CD4-positive, CD25-positive, alpha-beta regulatory T cell (primary cell): ENCODE measurements at regions not wholly inside any gene's neighbourhood (a gene's known extent, or its start where the extent isn't known, plus 50 kb on each side); places are given as distances from the start of the nearest gene placed in this dataset.
"Not testable (repeated sequence)": the region's sequence is repeated elsewhere in the genome, so short reads cannot be mapped to it uniquely, and the experiment has no call there.

Source experiments
- ATAC-seq, 2 donors: fragments of 150-1000 bp; cut with Tn5 transposase; one replicate each; pipeline ENCODE4 v1.10.0; 2021; ENCODE audit warnings: low read depth in 2 of 2, moderate number of reproducible peaks in 2 of 2, moderate library complexity in 1 of 2
- DNase-seq, 3 donors: peaks; one replicate each; pipeline versions ENCODE4 v3.0.0 to v3.0.0-alpha.2; 2012 to 2022; ENCODE audit warnings: mixed read lengths in 1 of 3
- H3K27ac ChIP-seq: one replicate; pipeline ENCODE4 v1.7.0; 2013; ENCODE audit warnings: mild to moderate bottlenecking, low read length; ENCODE audit not compliant: insufficient read depth, poor library complexity, severe bottlenecking
- H3K27me3 ChIP-seq: one replicate; pipeline ENCODE4 v1.7.0; 2013; ENCODE audit warnings: low read length; ENCODE audit not compliant: control insufficient read depth, insufficient read depth
- H3K36me3 ChIP-seq: one replicate; pipeline ENCODE4 v1.7.0; 2013; ENCODE audit warnings: mild to moderate bottlenecking, low read length, moderate library complexity; ENCODE audit not compliant: control insufficient read depth, insufficient read depth
- H3K4me1 ChIP-seq: 2 replicates; pipeline ENCODE4 v1.7.0; 2013; ENCODE audit warnings: mild to moderate bottlenecking, low read length; ENCODE audit not compliant: insufficient read depth, control insufficient read depth, poor library complexity, severe bottlenecking
- H3K4me3 ChIP-seq: one replicate; pipeline ENCODE4 v1.7.0; 2013; ENCODE audit warnings: low read depth, mild to moderate bottlenecking, low read length, moderate library complexity
- H3K9me3 ChIP-seq, 2 experiments: 1 replicate in 1 of 2; 2 replicates in 1 of 2; pipeline ENCODE4 v1.7.0; 2013; ENCODE audit warnings: low read length in 2 of 2, mild to moderate bottlenecking in 1 of 2, moderate library complexity in 1 of 2; ENCODE audit not compliant: control insufficient read depth in 2 of 2
- H3K27ac Mint-ChIP-seq, 3 donors: one replicate each; pipeline ENCODE4 v1.8.0; 2020 to 2022; ENCODE audit warnings: mild to moderate bottlenecking in 3 of 3, mixed read lengths in 3 of 3, moderate library complexity in 2 of 3
- H3K27me3 Mint-ChIP-seq: one replicate; pipeline ENCODE4 v1.8.0; 2022; ENCODE audit warnings: mild to moderate bottlenecking, mixed read lengths
- H3K36me3 Mint-ChIP-seq: one replicate; pipeline ENCODE4 v1.8.0; 2020; ENCODE audit warnings: mixed read lengths
- H3K4me1 Mint-ChIP-seq, 4 donors: one replicate each; pipeline ENCODE4 v1.8.0; 2020 to 2022; ENCODE audit warnings: mixed read lengths in 4 of 4, mild to moderate bottlenecking in 1 of 4
- H3K4me3 Mint-ChIP-seq, 4 donors: one replicate each; pipeline ENCODE4 v1.8.0; 2020 to 2022; ENCODE audit warnings: mild to moderate bottlenecking in 4 of 4, mixed read lengths in 4 of 4, moderate library complexity in 3 of 4
- H3K9me3 Mint-ChIP-seq, 7 donors: one replicate each; pipeline ENCODE4 v1.8.0; 2020 to 2022; ENCODE audit warnings: mixed read lengths in 7 of 7, mild to moderate bottlenecking in 3 of 7, moderate library complexity in 2 of 7

DNA sequence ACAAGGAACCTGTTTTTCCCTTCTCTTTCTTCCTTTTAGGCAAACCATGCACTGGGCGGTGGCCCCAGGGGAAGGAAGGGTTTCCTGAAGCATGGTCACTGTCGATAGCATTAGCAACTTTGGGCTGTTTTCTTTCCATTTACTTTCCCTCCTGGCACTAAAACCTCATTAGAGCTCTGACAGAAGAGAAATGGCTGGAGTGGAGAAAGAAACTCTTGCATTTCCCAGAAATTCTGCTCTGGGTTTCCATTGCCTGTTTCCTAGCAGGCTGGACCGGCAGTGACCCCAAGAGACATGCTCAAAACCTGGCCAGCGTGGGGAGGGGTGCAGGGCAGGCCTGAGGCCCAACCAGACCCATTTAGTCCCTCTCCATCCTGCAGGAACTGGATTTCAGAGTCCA is 230.7 kb upstream of the CCL2 start:
- ATAC-seq: no peak
- peaks cover 8% of the 10 kb centered on the region for H3K27me3 Mint-ChIP-seq
- H3K9me3 Mint-ChIP-seq: peaks cover 0 to 3% (median 0%) of the 10 kb centered on the region in 7 donors
- no peaks in the 10 kb centered on the region for H3K27me3 ChIP-seq
- no peaks in the 10 kb centered on the region for H3K4me1 Mint-ChIP-seq
- no peaks in the 10 kb centered on the region for H3K36me3 ChIP-seq
- no peak overlapping the region for H3K4me3 ChIP-seq
- H3K36me3 Mint-ChIP-seq: no peaks in the 10 kb centered on the region
- H3K27ac Mint-ChIP-seq: no peak overlapping the region
- H3K9me3 ChIP-seq: no peaks in the 10 kb centered on the region
- no peak overlapping the region for H3K27ac ChIP-seq
- no peaks in the 10 kb centered on the region for H3K4me1 ChIP-seq
- DNase-seq: no peak
- H3K4me3 Mint-ChIP-seq: no peak overlapping the region

DNA sequence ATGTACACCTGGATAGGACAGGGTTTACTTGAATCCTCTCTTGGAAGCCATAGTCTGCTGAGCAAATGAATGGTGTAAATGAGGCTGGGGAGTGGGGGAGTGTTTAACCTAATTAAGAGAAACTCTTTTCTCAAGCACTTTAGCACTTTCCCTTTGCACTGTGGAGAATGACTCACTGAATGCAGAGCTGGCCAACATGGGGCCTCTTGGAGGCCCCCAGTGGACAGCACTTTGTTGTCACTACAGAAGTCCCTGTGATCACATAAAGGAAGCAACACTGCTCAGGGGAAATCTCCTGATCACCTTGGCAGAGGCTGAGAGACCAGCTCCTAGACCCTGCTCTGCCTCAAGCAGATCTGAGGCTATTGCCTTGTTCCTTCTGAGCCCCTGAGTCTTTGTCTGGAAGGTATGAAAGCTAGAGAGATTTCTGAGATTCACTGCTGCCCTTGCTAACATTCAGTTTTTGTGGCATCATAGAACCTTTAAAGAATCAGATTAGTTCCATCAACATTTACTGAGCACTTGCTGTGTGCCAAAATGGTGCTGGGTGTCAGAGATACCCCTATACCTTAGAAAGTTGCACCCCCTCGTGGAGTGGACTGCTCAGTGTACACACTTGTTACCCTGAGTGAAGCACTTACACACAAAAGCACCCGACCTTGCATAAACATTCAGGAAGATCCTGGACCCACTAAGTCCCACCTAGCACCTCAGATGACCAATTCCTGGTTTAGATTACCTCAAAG is 230.1 kb upstream of the CCL2 start:
- Histone ChIP-seq H3K27ac (no peak overlapping the region), H3K36me3 (no peaks in the 10 kb centered on the region), H3K27me3 (no peaks in the 10 kb centered on the region), H3K4me1 (no peaks in the 10 kb centered on the region), H3K9me3 (no peaks in the 10 kb centered on the region), H3K4me3 (no peak overlapping the region)
- no peaks in the 10 kb centered on the region for H3K4me1 Mint-ChIP-seq
- no peak for ATAC-seq
- H3K9me3 Mint-ChIP-seq: peaks cover 0 to 3% (median 0%) of the 10 kb centered on the region in 7 donors
- no peak overlapping the region for H3K27ac Mint-ChIP-seq
- no peak overlapping the region for H3K4me3 Mint-ChIP-seq
- DNase-seq: peak in 1 of 3 donors; percentile 8
- H3K36me3 Mint-ChIP-seq: no peaks in the 10 kb centered on the region
- H3K27me3 Mint-ChIP-seq: peaks cover 8% of the 10 kb centered on the region

DNA sequence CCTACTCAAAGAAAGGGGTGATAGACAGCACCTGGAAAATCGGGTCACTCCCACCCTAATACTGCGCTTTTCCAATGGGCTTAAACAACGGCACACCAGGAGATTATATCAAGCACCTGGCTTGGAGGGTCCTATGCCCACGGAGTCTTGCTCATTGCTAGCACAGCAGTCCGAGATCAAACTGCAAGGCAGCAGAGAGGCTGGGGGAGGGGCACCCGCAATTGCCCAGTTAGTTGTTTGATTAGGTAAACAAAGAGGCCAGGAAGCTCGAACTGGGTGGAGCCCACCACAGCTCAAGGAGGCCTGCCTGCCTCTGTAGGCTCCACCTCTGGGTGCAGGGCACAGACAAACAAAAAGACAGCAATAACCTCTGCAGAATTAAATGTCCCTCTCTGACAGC is 224.5 kb upstream of the CCL2 start:
- not testable (repeated sequence) for H3K27ac Mint-ChIP-seq, H3K36me3 ChIP-seq, ATAC-seq, H3K27ac ChIP-seq, H3K27me3 Mint-ChIP-seq, H3K4me1 ChIP-seq, H3K9me3 ChIP-seq, DNase-seq, H3K4me3 ChIP-seq, H3K36me3 Mint-ChIP-seq, H3K27me3 ChIP-seq, H3K4me3 Mint-ChIP-seq, H3K4me1 Mint-ChIP-seq
- H3K9me3 Mint-ChIP-seq: peaks cover 0 to 26% (median 7%) of the 10 kb centered on the region in 7 donors

DNA sequence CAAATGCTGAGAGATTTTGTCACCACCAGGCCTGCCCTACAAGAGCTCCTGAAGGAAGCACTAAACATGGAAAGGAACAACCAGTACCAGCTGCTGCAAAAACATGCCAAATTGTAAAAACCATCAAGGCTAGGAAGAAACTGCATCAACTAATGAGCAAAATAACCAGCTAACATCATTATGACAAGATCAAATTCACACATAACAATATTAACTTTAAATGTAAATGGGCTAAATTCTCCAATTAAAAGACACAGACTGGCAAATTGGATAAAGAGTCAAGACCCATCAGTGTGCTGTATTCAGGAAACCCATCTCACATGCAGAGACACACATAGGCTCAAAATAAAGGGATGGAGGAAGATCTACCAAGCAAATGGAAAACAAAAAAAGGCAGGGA is 222.8 kb upstream of the CCL2 start:
- H3K4me3 ChIP-seq, H3K27me3 ChIP-seq, H3K27ac Mint-ChIP-seq, H3K36me3 ChIP-seq, H3K4me1 Mint-ChIP-seq, H3K27ac ChIP-seq, H3K9me3 ChIP-seq, ATAC-seq, DNase-seq, H3K4me1 ChIP-seq, H3K36me3 Mint-ChIP-seq, H3K4me3 Mint-ChIP-seq, H3K27me3 Mint-ChIP-seq: not testable (repeated sequence)
- H3K9me3 Mint-ChIP-seq: peaks cover 0 to 26% (median 7%) of the 10 kb centered on the region in 7 donors

DNA sequence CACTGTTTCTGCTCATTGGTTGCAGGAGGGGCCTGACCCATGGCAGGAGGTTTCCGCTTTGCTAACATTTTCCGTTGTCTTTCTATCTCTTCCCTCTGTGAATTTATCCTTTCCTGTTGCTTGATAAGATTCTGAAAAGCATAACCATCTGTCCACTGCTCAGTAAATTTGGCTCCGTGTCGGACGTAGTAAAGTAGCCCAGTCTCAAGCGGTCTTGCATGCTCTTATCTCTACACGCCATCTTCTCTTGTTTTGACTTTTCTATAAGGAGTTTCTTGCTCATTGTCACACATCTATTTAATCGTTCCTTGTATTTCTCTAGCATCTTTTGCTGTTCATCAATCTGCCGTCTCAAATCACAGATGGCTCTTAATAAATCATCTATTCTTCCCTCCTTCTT is 216.3 kb upstream of the CCL2 start:
- not testable (repeated sequence) for ATAC-seq, H3K4me1 ChIP-seq, H3K9me3 Mint-ChIP-seq, H3K9me3 ChIP-seq, H3K4me3 ChIP-seq, H3K4me1 Mint-ChIP-seq, H3K36me3 Mint-ChIP-seq, H3K27me3 ChIP-seq, DNase-seq, H3K27ac Mint-ChIP-seq, H3K36me3 ChIP-seq, H3K4me3 Mint-ChIP-seq, H3K27ac ChIP-seq, H3K27me3 Mint-ChIP-seq

DNA sequence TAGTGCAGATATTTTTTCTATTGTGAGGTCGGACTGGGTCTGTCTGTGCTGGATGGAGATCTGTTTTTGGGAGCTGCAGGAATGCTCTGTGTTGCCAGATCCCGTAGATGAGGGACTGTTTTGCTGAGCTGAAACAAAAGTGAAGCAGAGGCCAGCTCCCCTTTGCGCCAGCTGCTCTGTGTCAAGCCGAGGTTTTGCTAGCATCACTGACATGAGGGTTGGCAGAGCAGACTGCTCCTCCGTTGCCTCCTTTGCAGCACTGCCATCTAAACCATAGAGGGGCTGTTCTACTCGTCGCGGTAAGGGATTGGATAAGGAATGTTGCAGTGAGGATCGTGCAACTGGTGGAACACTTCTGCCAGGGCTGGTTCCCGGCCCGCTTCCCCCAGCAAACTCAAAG is 215.9 kb upstream of the CCL2 start:
- H3K36me3 Mint-ChIP-seq, H3K9me3 ChIP-seq, H3K27ac ChIP-seq, H3K9me3 Mint-ChIP-seq, H3K36me3 ChIP-seq, H3K27ac Mint-ChIP-seq, H3K27me3 Mint-ChIP-seq, H3K4me3 Mint-ChIP-seq, H3K4me3 ChIP-seq, H3K27me3 ChIP-seq, DNase-seq, H3K4me1 Mint-ChIP-seq, ATAC-seq, H3K4me1 ChIP-seq: not testable (repeated sequence)

DNA sequence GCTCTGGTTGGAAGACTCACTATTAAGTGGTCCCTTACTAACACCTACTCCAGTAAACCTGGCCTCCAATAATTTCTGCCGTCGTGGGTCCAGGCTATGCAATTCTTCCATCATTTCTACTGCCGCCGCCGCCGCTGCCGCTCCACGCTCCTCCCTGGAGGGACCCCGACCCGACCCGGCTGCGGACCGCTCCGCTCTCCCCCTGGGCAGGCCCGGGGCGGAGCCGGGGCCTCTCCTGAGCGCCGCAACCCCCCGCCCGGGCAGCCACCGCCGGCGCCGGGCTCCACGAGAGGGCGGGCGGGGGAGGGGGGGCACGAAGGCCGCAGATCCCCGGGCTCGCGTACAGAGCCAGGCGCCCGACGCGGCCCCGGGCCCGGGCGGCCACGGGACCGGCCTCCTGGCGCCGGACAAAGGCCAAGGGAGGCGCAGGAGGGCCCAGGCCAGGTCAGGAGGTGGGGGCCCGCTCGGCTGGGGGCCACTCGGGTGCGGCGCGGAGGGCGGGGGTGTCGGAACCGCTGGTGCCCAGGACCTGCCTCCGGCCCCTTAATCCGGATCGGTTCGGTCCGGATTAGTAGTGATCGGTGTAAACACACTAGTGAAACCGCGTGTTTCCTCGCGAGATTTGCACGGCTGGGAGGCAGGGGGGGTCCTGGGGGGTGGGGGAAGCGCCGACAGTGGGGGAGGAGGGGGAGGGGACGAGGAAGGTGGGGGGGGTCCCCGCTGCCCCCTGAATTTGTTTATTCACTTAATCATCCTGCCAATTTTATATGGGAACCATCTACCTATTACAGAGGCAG is 215.1 kb upstream of the CCL2 start:
- not testable (repeated sequence) for H3K4me1 Mint-ChIP-seq, H3K27me3 ChIP-seq, H3K27ac Mint-ChIP-seq, H3K27me3 Mint-ChIP-seq, H3K9me3 ChIP-seq, H3K4me3 Mint-ChIP-seq, H3K4me3 ChIP-seq, H3K9me3 Mint-ChIP-seq, H3K27ac ChIP-seq, H3K4me1 ChIP-seq, H3K36me3 ChIP-seq, H3K36me3 Mint-ChIP-seq
- ATAC-seq (peak; percentile 77 to 80), DNase-seq (peak; percentile 23 to 36 (median 31))

DNA sequence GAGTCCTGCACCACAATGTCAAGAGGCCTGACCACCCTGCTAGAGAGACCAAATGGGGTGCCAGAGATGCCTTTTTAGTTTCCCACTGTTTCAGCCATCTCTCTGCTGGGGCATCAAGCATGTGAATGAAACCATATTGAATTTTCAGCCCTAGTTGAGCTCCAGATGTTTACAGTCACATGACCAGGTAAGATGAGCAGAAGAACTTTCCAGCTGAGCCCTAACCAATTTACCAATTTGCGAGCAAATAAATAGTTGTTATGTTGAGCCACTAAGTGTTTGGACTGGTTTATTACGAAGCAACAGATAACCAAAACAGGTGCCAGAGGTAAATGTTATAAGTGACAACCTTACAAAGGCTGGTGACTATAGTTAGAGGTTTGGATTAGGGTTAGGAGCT is 209.1 kb upstream of the CCL2 start:
- ATAC-seq (no peak), DNase-seq (no peak)
- H3K27me3 Mint-ChIP-seq: peaks cover 8% of the 10 kb centered on the region

More for the DNA sequence above, 209.1 kb upstream of the CCL2 start:
- no peaks in the 10 kb centered on the region for H3K36me3 Mint-ChIP-seq
- H3K27me3 ChIP-seq: peaks cover 2% of the 10 kb centered on the region
- H3K27ac ChIP-seq: no peak overlapping the region
- no peak overlapping the region for H3K27ac Mint-ChIP-seq
- peaks cover 0 to 5% (median 0%) of the 10 kb centered on the region in 7 donors for H3K9me3 Mint-ChIP-seq
- no peak overlapping the region for H3K4me3 ChIP-seq
- H3K4me1 ChIP-seq: no peaks in the 10 kb centered on the region
- H3K9me3 ChIP-seq: no peaks in the 10 kb centered on the region
- no peak overlapping the region for H3K4me3 Mint-ChIP-seq
- no peaks in the 10 kb centered on the region for H3K36me3 ChIP-seq
- H3K4me1 Mint-ChIP-seq: peaks cover 0 to 2% (median 0%) of the 10 kb centered on the region in 4 donors
